K562 (cell line): ENCODE measurements at regions not wholly inside any gene's neighbourhood (a gene's known extent, or its start where the extent isn't known, plus 50 kb on each side); places are given as distances from the start of the nearest gene placed in this dataset.
A peak's percentile ranks its signal among the peaks of the same experiment; 100 is the strongest.

Experiments used
- ATAC-seq: fragments of 200-7000 bp; cut with Tn5 transposase; 3 replicates; pipeline ENCODE4 v1.9.1; 2020; ENCODE audit warnings: moderate library complexity
- BruUV-seq: library from RNA; stranded (reverse); fragments of 400-500 nt; replicated peaks from 2 replicates; lab custom pipeline; 2021; lab: Mats Ljungman, UMichigan
- CTCF ChIA-PET: fragments of 300-600 bp; formaldehyde crosslinking; extraction: SDS; loops from one replicate; lab custom pipeline; 2021; ENCODE audit warnings: low intra/inter-chr PET ratio; lab: Yijun Ruan, JAX
- POLR2A ChIA-PET: fragments of 300-600, 350-650 bp; sonication (Branson Sonifier 250); formaldehyde crosslinking; extraction: SDS; loops from one replicate; lab custom pipeline; 2021; ENCODE audit warnings: antibody characterized with exemption, inconsistent platforms; lab: Yijun Ruan, JAX
- DNase-seq, 4 experiments: peaks; one replicate each; pipeline versions ENCODE4 v3.0.0 to v3.0.0-alpha.2; 2011 to 2018; ENCODE audit warnings: low spot score in 3 of 4, mixed read lengths in 3 of 4; ENCODE audit errors: extremely low read depth in 1 of 4
- FAIRE-seq: peaks from 2 replicates; lab custom pipeline; 2011; peaks lifted over from hg19 to GRCh38; lab: Jason Lieb, UNC
- H2AFZ ChIP-seq: 2 replicates; pipeline ENCODE4 v1.6.0; 2011; ENCODE audit warnings: low read depth, low read length, control low read depth, inconsistent platforms
- H3K27ac ChIP-seq: fragments of 200-600 bp; 3 replicates; pipeline ENCODE4 v1.8.0; 2011; ENCODE audit warnings: low read depth, mild to moderate bottlenecking, control low read depth, inconsistent platforms, low read length, moderate library complexity, mixed read lengths; ENCODE audit errors: extremely low read depth
- H3K27me3 ChIP-seq, 2 experiments: fragments of 300-600 bp in 1 of 2; 2 replicates in 1 of 2; 3 replicates in 1 of 2; pipeline versions ENCODE4 v1.6.0 to v1.8.0; 2011; ENCODE audit warnings: inconsistent platforms in 2 of 2, low read length in 2 of 2, mild to moderate bottlenecking in 1 of 2, mixed read lengths in 1 of 2, moderate library complexity in 1 of 2; ENCODE audit not compliant: control insufficient read depth in 2 of 2, insufficient read depth in 2 of 2
- H3K36me3 ChIP-seq: fragments of 300-600 bp; 3 replicates; pipeline ENCODE4 v1.8.0; 2011; ENCODE audit warnings: mild to moderate bottlenecking, low read length, inconsistent platforms; ENCODE audit not compliant: control insufficient read depth, insufficient read depth
- H3K4me1 ChIP-seq, 2 experiments: fragments of 200-600 bp in 1 of 2; replicated peaks in 1 of 2; 2 replicates in 1 of 2; 3 replicates in 1 of 2; pipeline versions ENCODE4 v1.5.1 to v1.8.0; 2011; ENCODE audit warnings: inconsistent platforms in 2 of 2, low read length in 2 of 2, mild to moderate bottlenecking in 1 of 2, mixed read lengths in 1 of 2, moderate library complexity in 1 of 2; ENCODE audit not compliant: control insufficient read depth in 2 of 2, insufficient read depth in 2 of 2
- H3K4me2 ChIP-seq: 2 replicates; pipeline ENCODE4 v1.6.1; 2011; ENCODE audit warnings: low read length, control low read depth, inconsistent platforms, mixed read lengths; ENCODE audit not compliant: insufficient read depth
- H3K4me3 ChIP-seq: fragments of 200-600 bp; sonication (generic), shearing (Covaris generic); 2 replicates; pipeline ENCODE4 v1.5.1; 2016; ENCODE audit warnings: control low read depth, inconsistent platforms
- H3K79me2 ChIP-seq: fragments of 200-600 bp; 3 replicates; pipeline ENCODE4 v1.8.0; 2011; ENCODE audit warnings: low read length, inconsistent platforms; ENCODE audit not compliant: control insufficient read depth, insufficient read depth
- H3K9ac ChIP-seq, 2 experiments: 2 replicates each; pipeline versions ENCODE4 v1.6.0 to v1.6.1; 2011; ENCODE audit warnings: low read depth in 2 of 2, low read length in 2 of 2, control low read depth in 1 of 2, inconsistent platforms in 1 of 2, mild to moderate bottlenecking in 1 of 2, mixed read lengths in 1 of 2; ENCODE audit not compliant: insufficient read depth in 1 of 2
- H3K9me1 ChIP-seq: one replicate; pipeline ENCODE4 v1.6.0; 2011; ENCODE audit warnings: inconsistent platforms, mild to moderate bottlenecking, low read length, moderate library complexity; ENCODE audit not compliant: control insufficient read depth, insufficient read depth
- H3K9me3 ChIP-seq: replicated peaks from 2 replicates; pipeline ENCODE4 v1.5.1; 2011; ENCODE audit warnings: low read depth, low read length, inconsistent platforms; ENCODE audit not compliant: control insufficient read depth, insufficient read depth
- H4K20me1 ChIP-seq: replicated peaks from 2 replicates; pipeline ENCODE4 v1.6.1; 2011; ENCODE audit warnings: low read length, inconsistent platforms, mixed read lengths; ENCODE audit not compliant: control insufficient read depth, insufficient read depth
- EZH2 ChIP-seq: IDR thresholded peaks from 2 replicates; pipeline ENCODE4 v1.6.1; 2012; ENCODE audit warnings: low read depth, mild to moderate bottlenecking, inconsistent platforms, low read length, borderline replicate concordance
- KLF1 ChIP-seq: fragments of 450-650 bp; IDR thresholded peaks from 2 replicates; pipeline ENCODE4 v1.6.1; 2016; ENCODE audit warnings: missing genetic modification characterization, missing compliant biosample characterization
- POLR2G ChIP-seq: fragments of 200-400 bp; formaldehyde crosslinking; IDR thresholded peaks from 2 replicates; pipeline ENCODE4 v1.6.1; 2017; ENCODE audit warnings: low read depth, mild to moderate bottlenecking, antibody characterized with exemption, low read length, moderate library complexity
- RBM25 ChIP-seq: fragments of 200-400 bp; formaldehyde crosslinking; IDR thresholded peaks from 2 replicates; pipeline ENCODE4 v1.6.1; 2018; ENCODE audit warnings: low read length, low read depth, moderate library complexity; ENCODE audit not compliant: severe bottlenecking
- XRCC5 ChIP-seq: fragments of 200-400 bp; formaldehyde crosslinking; IDR thresholded peaks from 2 replicates; pipeline ENCODE4 v1.6.1; 2017; ENCODE audit warnings: low read depth, mild to moderate bottlenecking, low read length
- ZFX ChIP-seq: sonication (generic); formaldehyde crosslinking; IDR thresholded peaks from 2 replicates; pipeline ENCODE4 v1.8.0; 2022; ENCODE audit warnings: mild to moderate bottlenecking, missing genetic modification reagents, moderate library complexity
- ZNF140 ChIP-seq: fragments of 250-450 bp; sonication (Bioruptor Pico); IDR thresholded peaks from 2 replicates; pipeline ENCODE4 v1.8.0; 2021; ENCODE audit warnings: moderate library complexity, mild to moderate bottlenecking, inconsistent platforms
- ZNF146 ChIP-seq: IDR thresholded peaks from one replicate; pipeline ENCODE4 v1.6.1; 2018; ENCODE audit warnings: missing compliant biosample characterization; ENCODE audit not compliant: unreplicated experiment
- ZNF507 ChIP-seq: conservative IDR thresholded peaks from 2 replicates; pipeline ENCODE4 v1.6.1; 2017; ENCODE audit warnings: missing genetic modification characterization, missing compliant biosample characterization
- WGBS: fragments of 100-300 bp; shearing (Covaris generic); methylation state at CpG from one replicate; pipeline ENCODE4 v1.1.6; 2016; ENCODE audit warnings: low coverage, mixed read lengths; ENCODE audit not compliant: insufficient coverage; ENCODE audit errors: missing lambda C conversion rate; 5-methylcytosine and 5-hydroxymethylcytosine counted together
- in situ Hi-C: fragments of 300-500 bp; cut with MboI; formaldehyde crosslinking; loops from 4 replicates; pipeline ENCODE4 v1.15.0; 2018; ENCODE audit warnings: inconsistent platforms, mixed read lengths
- intact Hi-C: fragments of 100-400 bp; cut with micrococcal nuclease; formaldehyde crosslinking; loops from 2 replicates; pipeline ENCODE4 v1.14.2; 2022
- TF ChIP-seq, protein P1 (sequence below): fragments of 250-450 bp; sonication (Bioruptor Pico); IDR thresholded peaks from 2 replicates; pipeline ENCODE4 v1.8.0; 2021; ENCODE audit warnings: mild to moderate bottlenecking, moderate library complexity

DNA sequence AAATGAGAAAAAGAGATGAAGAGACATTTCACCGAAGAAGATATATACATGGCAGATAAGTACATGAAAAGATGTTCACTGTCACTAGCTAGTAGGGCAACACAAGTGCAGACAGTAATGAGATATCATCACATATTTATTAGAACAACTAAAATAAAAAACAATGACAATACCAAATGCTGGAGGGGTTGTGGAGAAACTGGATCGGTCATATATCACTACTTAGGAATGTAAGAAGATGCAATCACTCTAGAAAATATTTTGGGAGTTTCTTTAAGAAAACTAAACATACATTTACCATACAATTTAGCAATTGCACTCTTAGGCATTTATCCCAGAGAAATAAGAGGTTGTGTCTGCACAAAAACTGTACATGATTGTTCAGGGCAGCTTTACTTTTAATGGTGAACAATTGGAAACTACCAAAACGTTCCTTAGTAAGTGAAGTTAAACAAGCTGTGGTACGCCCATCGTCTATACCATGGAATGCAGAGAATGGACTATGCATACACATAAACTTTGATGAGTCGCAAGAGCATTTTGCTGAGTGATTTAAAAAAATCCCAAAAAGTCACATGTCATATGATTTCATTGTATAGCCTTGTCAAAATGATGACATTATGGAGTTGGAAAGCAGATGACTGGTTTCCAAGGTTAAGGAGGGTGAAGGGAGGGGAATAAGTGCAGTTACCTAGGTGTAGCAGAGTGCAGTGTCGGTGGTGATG, 149.0 kb upstream of the UBE3A start:
- POLR2A ChIA-PET: no interaction called here
- in situ Hi-C loops: no loop called here
- TF ChIP-seq, protein P1, sequence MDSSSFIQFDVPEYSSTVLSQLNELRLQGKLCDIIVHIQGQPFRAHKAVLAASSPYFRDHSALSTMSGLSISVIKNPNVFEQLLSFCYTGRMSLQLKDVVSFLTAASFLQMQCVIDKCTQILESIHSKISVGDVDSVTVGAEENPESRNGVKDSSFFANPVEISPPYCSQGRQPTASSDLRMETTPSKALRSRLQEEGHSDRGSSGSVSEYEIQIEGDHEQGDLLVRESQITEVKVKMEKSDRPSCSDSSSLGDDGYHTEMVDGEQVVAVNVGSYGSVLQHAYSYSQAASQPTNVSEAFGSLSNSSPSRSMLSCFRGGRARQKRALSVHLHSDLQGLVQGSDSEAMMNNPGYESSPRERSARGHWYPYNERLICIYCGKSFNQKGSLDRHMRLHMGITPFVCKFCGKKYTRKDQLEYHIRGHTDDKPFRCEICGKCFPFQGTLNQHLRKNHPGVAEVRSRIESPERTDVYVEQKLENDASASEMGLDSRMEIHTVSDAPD (CRISPR knock-in tag): no peak
- peak; percentile 21 for TF ChIP-seq RBM25

DNA sequence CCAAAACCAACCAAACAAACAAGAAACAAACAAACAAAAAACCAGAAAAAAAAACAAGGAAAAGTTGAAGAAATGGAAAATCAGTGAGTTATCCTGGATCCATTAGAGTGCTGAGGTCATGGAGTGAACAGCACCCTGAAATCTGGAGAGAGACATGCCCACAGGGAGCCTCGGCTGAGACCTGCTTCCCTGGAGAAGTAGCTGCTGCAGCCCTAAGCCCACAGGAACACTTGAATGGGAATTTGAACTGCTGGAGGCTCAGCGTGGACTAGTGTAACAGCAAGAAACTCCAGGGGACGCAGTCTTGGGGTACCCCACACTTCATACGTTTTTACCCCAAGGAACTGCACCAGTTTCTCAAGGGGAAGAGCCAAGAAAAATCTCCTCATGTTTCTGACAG, 144.1 kb upstream of the UBE3A start:
- no peaks in the 10 kb centered on the region for H3K79me2 ChIP-seq
- POLR2A ChIA-PET: no interaction called here
- H3K9me3 ChIP-seq: no peaks in the 10 kb centered on the region
- intact Hi-C loops (no loop called here), in situ Hi-C loops (no loop called here)
- 2% methylated on average over 4 of the region's 4 CpGs for WGBS
- H4K20me1 ChIP-seq: no peaks in the 10 kb centered on the region
- H3K4me2 ChIP-seq: no peak overlapping the region
- H2AFZ ChIP-seq: no peak overlapping the region
- H3K27me3 ChIP-seq: no peaks in the 10 kb centered on the region
- BruUV-seq: no TSS peak
- ATAC-seq (no peak), DNase-seq (no peak), FAIRE-seq (no peak)
- CTCF ChIA-PET: no interaction called here
- H3K4me3 ChIP-seq: no peak overlapping the region
- no peak overlapping the region for H3K9ac ChIP-seq
- no peaks in the 10 kb centered on the region for H3K9me1 ChIP-seq
- H3K36me3 ChIP-seq: no peaks in the 10 kb centered on the region
- H3K4me1 ChIP-seq: no peaks in the 10 kb centered on the region
- no peak overlapping the region for H3K27ac ChIP-seq
- no peak for TF ChIP-seq XRCC5
- no peak for TF ChIP-seq ZFX (CRISPR knock-in tag)
- TF ChIP-seq ZNF140: no peak
- no peak for TF ChIP-seq KLF1 (tag)
- no peak for TF ChIP-seq EZH2
- TF ChIP-seq ZNF146 (CRISPR knock-in tag): no peak
- no peak for TF ChIP-seq ZNF507
- TF ChIP-seq POLR2G: no peak

More for the DNA sequence above, 149.0 kb upstream of the UBE3A start:
- BruUV-seq: no TSS peak
- no peak for DNase-seq
- Histone ChIP-seq H2AFZ (no peak overlapping the region), H3K4me3 (no peak overlapping the region), H3K4me2 (no peak overlapping the region), H3K9me1 (no peaks in the 10 kb centered on the region), H3K36me3 (no peaks in the 10 kb centered on the region), H3K4me1 (no peaks in the 10 kb centered on the region), H4K20me1 (no peaks in the 10 kb centered on the region), H3K27me3 (no peaks in the 10 kb centered on the region; a peak in 1 of 5 replicates), H3K9ac (no peak overlapping the region), H3K79me2 (no peaks in the 10 kb centered on the region), H3K9me3 (no peaks in the 10 kb centered on the region), H3K27ac (no peak overlapping the region)
- intact Hi-C loops: no loop called here
- under 1% methylated on average over 7 of the region's 7 CpGs for WGBS
- CTCF ChIA-PET: no interaction called here
- no peak for ATAC-seq
- FAIRE-seq: no peak
